Stomach (tissue), 8 donors: ENCODE measurements at regions not wholly inside any gene's neighbourhood (a gene's known extent, or its start where the extent isn't known, plus 50 kb on each side); places are given as distances from the start of the nearest gene placed in this dataset.

Experiments used
- DNase-seq, 2 donors: peaks; one replicate each; pipeline versions ENCODE4 v3.0.0 to v3.0.0-alpha.2; 2013 to 2019
- H3K27ac ChIP-seq, 5 donors: fragments of 200-600 bp in 4 of 5; sonication (generic) in 4 of 5; one replicate each; pipeline ENCODE4 v1.5.1; 2013 to 2019; ENCODE audit warnings: mild to moderate bottlenecking in 1 of 5, moderate library complexity in 1 of 5
- H3K27me3 ChIP-seq, 3 donors: fragments of 200-600 bp; sonication (generic); one replicate each; pipeline ENCODE4 v1.5.1; 2017 to 2019; ENCODE audit warnings: mixed run types in 1 of 3
- H3K36me3 ChIP-seq, 4 donors: fragments of 200-600 bp; sonication (generic); 1 replicate in 3 of 4; 2 replicates in 1 of 4; pipeline ENCODE4 v1.5.1; 2016 to 2019
- H3K4me1 ChIP-seq, 4 donors: fragments of 200-600 bp; sonication (generic); one replicate each; pipeline ENCODE4 v1.5.1; 2016 to 2019
- H3K4me3 ChIP-seq, 4 donors: fragments of 200-600 bp; sonication (generic) in 3 of 4; one replicate each; pipeline ENCODE4 v1.5.1; 2016 to 2019; ENCODE audit warnings: mild to moderate bottlenecking in 1 of 4
- H3K9me3 ChIP-seq, 4 donors: fragments of 200-600 bp; sonication (generic); one replicate each; pipeline ENCODE4 v1.5.1; 2016 to 2019
- EP300 ChIP-seq: sonication (generic); formaldehyde crosslinking; IDR thresholded peaks from one replicate; pipeline ENCODE4 v1.6.1; 2017; ENCODE audit warnings: antibody characterized with exemption
- POLR2A ChIP-seq, 4 donors: fragments of 450-650 bp; IDR thresholded peaks; one replicate each; pipeline ENCODE4 v1.6.1; 2016; ENCODE audit warnings: antibody characterized with exemption in 4 of 4, control low read depth in 2 of 4, mild to moderate bottlenecking in 1 of 4, moderate library complexity in 1 of 4
- POLR2AphosphoS5 ChIP-seq, 3 donors: sonication (generic); formaldehyde crosslinking; IDR thresholded peaks; one replicate each; pipeline ENCODE4 v1.6.1; 2016; ENCODE audit warnings: antibody characterized with exemption in 3 of 3
- WGBS, 5 donors: extraction: QIAGEN DNeasy Blood & Tissue Kit in 3 of 5; methylation state at CpG; one replicate each; pipeline versions ENCODE4 v1.1.5 to v1.1.7; 2013 to 2018; 5-methylcytosine and 5-hydroxymethylcytosine counted together
- intact Hi-C: fragments of 100-400 bp; cut with DNase I; formaldehyde crosslinking; loops from one replicate; pipeline ENCODE4 v1.15.1; 2023; ENCODE audit warnings: low total_unique reads
- TF ChIP-seq, protein P1 (sequence below), 7 experiments: fragments of 450-650 bp in 4 of 7; fragments of 200-600 bp in 3 of 7; sonication (generic) in 3 of 7; IDR thresholded peaks; one replicate each; pipeline ENCODE4 v1.5.1; 2016 to 2019; ENCODE audit warnings: antibody characterized with exemption in 7 of 7, control low read depth in 2 of 7, mild to moderate bottlenecking in 1 of 7
- donor health status: healthy with polysubstance abuse.
- donor health status: Bipolar disorder and iron deficiency.
- donor health status: healthy.

DNA sequence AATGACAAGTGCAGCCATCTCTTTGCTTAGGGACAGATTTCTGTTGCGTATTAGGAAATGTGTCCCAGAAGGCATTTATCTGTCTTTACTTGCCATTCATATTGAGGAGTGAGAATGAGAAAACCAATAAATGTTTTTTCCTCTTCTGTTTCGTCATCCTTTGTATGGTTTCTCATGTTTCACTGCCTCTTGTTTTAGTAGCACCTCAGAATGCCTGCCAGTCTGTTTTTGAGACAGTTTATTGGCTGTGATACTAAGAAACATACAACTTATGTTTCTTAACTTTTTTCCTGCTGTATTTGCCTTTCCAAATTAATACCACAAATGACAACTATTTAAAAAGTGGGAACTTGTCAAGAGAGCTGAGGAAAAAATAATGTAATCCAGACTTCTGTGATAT, 390.2 kb upstream of the GOLIM4 start:
- no peaks in the 10 kb centered on the region for H3K9me3 ChIP-seq
- H3K4me3 ChIP-seq = no peak overlapping the region
- DNase-seq = no peak
- WGBS, 5 donors = 73 to 88% (median 81%) methylated on average over 2 of the region's 2 CpGs
- intact Hi-C loops = no loop called here
- TF ChIP-seq, protein P1, sequence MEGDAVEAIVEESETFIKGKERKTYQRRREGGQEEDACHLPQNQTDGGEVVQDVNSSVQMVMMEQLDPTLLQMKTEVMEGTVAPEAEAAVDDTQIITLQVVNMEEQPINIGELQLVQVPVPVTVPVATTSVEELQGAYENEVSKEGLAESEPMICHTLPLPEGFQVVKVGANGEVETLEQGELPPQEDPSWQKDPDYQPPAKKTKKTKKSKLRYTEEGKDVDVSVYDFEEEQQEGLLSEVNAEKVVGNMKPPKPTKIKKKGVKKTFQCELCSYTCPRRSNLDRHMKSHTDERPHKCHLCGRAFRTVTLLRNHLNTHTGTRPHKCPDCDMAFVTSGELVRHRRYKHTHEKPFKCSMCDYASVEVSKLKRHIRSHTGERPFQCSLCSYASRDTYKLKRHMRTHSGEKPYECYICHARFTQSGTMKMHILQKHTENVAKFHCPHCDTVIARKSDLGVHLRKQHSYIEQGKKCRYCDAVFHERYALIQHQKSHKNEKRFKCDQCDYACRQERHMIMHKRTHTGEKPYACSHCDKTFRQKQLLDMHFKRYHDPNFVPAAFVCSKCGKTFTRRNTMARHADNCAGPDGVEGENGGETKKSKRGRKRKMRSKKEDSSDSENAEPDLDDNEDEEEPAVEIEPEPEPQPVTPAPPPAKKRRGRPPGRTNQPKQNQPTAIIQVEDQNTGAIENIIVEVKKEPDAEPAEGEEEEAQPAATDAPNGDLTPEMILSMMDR (IDR thresholded peaks at IDR 0.05) = no peak
- TF ChIP-seq POLR2AphosphoS5 (IDR thresholded peaks at IDR 0.05) (no peak), POLR2A (IDR thresholded peaks at IDR 0.05) (no peak), EP300 (no peak)
- H3K36me3 ChIP-seq = no peaks in the 10 kb centered on the region
- no peak overlapping the region for H3K27ac ChIP-seq
- H3K27me3 ChIP-seq = no peaks in the 10 kb centered on the region
- no peaks in the 10 kb centered on the region for H3K4me1 ChIP-seq

DNA sequence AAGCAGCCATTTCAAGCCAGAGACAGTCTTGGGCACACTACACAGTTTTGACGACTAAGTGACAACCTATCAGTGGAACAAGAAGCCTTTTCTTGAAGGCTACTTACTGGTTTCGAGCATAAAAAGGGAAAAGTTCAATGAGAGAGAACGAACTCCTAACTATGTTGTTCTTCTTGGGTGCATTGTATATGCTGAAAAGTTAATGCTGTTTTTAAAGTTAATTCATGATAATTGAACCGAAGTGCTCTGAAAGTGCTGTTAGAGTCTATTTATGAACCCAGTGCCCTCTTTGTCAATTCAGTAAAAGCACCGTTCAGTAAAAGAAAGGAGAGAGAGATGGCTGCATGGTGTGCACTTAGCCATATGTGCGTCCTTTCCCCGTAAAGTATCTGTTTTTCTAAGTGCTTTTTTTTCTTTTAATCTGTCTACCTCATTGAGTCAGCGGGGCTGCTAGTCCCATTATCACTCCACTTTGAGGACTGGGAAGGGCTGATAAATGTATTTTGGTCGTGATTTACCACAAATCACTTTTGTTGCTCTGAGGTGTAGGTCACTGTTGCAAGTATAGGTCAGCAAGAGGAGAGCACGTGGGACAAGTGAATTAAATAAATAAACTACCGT, 380.7 kb upstream of the GOLIM4 start:
- no peak overlapping the region for H3K4me3 ChIP-seq
- no peaks in the 10 kb centered on the region for H3K36me3 ChIP-seq
- 65 to 74% (median 71%) methylated on average over 11 of the region's 11 CpGs for WGBS, 5 donors
- no peaks in the 10 kb centered on the region for H3K9me3 ChIP-seq
- no peaks in the 10 kb centered on the region for H3K4me1 ChIP-seq
- intact Hi-C loops = no loop called here
- no peak for DNase-seq
- H3K27ac ChIP-seq = no peak overlapping the region
- H3K27me3 ChIP-seq = no peaks in the 10 kb centered on the region
- TF ChIP-seq EP300 (no peak), POLR2AphosphoS5 (IDR thresholded peaks at IDR 0.05) (no peak), POLR2A (IDR thresholded peaks at IDR 0.05) (no peak)
- TF ChIP-seq, protein P1 (IDR thresholded peaks at IDR 0.05) = no peak

DNA sequence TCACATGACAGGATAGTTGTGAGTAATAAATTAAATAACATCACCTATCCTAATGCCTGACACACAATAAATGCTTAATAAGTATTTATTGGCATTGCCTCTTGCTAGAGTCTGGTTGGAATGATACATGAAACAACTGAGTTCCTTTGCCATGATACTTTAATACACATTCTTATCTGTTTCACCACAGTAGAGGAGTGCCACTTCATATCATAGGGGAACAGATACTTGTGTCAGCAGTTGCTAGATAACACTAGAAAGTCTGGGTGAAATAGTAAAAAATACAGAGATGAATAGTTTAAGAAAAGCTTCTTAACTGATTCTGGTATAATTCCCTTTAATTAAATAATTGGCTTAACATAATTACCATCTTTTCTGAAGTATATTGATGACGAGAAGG, 380.0 kb upstream of the GOLIM4 start:
- Histone ChIP-seq H3K36me3 (no peaks in the 10 kb centered on the region), H3K27ac (no peak overlapping the region), H3K4me1 (no peaks in the 10 kb centered on the region), H3K4me3 (no peak overlapping the region), H3K27me3 (no peaks in the 10 kb centered on the region), H3K9me3 (no peaks in the 10 kb centered on the region)
- DNase-seq = no peak
- intact Hi-C loops = no loop called here
- no peak for TF ChIP-seq POLR2A (IDR thresholded peaks at IDR 0.05)
- TF ChIP-seq, protein P1 (IDR thresholded peaks at IDR 0.05) = no peak
- TF ChIP-seq POLR2AphosphoS5 (IDR thresholded peaks at IDR 0.05) = no peak
- 81 to 93% (median 89%) methylated on average over 1 of the region's 1 CpG for WGBS, 5 donors

DNA sequence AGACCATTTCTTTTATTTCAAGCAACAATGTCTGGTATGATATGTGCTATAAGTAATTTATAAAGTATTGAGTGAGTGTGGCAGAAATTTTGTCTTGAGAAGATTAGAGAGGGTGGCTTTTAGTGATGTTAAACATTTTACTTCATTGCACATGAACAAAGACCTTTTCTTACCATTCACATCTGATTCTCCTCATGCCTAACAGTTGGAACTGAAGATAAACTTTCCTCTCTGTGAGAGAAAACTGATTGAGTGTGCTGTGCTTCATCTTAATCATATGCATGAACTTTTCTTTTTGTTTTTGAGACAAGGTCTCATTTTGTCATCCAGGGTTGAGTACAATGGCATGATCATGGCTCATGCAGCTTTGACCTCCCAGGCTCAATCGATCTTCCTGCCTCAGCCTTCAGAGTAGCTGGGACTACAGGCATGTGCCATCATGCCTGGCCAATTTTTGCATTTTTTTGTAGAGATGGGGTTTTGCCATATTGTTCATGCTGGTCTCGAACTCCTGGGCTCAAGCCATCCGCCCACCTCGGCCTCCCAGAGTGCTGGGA, 377.7 kb upstream of the GOLIM4 start:
- DNase-seq = no peak
- WGBS, 5 donors = 80 to 99% (median 87%) methylated on average over 4 of the region's 4 CpGs
- Histone ChIP-seq H3K9me3 (no peaks in the 10 kb centered on the region), H3K27me3 (no peaks in the 10 kb centered on the region), H3K4me1 (no peaks in the 10 kb centered on the region), H3K36me3 (no peaks in the 10 kb centered on the region), H3K4me3 (no peak overlapping the region), H3K27ac (no peak overlapping the region)
- intact Hi-C loops = no loop called here
- TF ChIP-seq POLR2A (IDR thresholded peaks at IDR 0.05) (no peak), EP300 (no peak), POLR2AphosphoS5 (IDR thresholded peaks at IDR 0.05) (no peak)
- TF ChIP-seq, protein P1 (IDR thresholded peaks at IDR 0.05) = no peak
